SU-DHL-6 (cell line): ENCODE measurements at regions not wholly inside any gene's neighbourhood (a gene's known extent, or its start where the extent isn't known, plus 50 kb on each side); places are given as distances from the start of the nearest gene placed in this dataset.

Experiments
- EZH2phosphoT487 ChIP-seq: fragments of 200-600 bp; sonication (generic), shearing (Covaris generic); conservative IDR thresholded peaks from 2 replicates; pipeline ENCODE4 v1.6.1; 2018; ENCODE audit warnings: mild to moderate bottlenecking, antibody characterized with exemption, low read length, moderate library complexity, mixed read lengths
- TF ChIP-seq, protein P1 (sequence below): fragments of 200-600 bp; sonication (generic); IDR thresholded peaks from one replicate; pipeline ENCODE4 v1.5.1; 2017; ENCODE audit warnings: antibody characterized with exemption, mild to moderate bottlenecking, low read length, moderate library complexity; ENCODE audit not compliant: insufficient read depth, poor library complexity, severe bottlenecking

DNA sequence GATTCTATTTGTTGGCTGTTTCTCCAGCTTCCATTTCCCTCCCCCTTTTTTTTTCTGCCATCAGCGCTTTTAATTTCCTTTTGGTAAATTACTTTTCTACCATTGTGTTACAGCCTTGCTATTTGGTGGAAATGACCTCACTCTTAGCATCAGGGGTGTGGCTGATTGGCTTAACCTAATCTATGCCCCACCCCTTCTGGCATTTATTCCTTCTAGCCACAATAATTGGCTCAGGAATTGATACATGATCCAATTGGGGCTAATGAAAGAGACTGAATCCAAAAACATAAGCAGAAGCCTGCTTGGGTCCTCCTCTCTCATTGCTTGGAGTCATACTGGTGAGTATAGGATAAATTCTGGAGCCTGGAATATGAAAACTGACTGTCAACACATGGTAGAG, 402.4 kb upstream of the LRRC4C start:
- TF ChIP-seq, protein P1, sequence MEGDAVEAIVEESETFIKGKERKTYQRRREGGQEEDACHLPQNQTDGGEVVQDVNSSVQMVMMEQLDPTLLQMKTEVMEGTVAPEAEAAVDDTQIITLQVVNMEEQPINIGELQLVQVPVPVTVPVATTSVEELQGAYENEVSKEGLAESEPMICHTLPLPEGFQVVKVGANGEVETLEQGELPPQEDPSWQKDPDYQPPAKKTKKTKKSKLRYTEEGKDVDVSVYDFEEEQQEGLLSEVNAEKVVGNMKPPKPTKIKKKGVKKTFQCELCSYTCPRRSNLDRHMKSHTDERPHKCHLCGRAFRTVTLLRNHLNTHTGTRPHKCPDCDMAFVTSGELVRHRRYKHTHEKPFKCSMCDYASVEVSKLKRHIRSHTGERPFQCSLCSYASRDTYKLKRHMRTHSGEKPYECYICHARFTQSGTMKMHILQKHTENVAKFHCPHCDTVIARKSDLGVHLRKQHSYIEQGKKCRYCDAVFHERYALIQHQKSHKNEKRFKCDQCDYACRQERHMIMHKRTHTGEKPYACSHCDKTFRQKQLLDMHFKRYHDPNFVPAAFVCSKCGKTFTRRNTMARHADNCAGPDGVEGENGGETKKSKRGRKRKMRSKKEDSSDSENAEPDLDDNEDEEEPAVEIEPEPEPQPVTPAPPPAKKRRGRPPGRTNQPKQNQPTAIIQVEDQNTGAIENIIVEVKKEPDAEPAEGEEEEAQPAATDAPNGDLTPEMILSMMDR: no peak
- no peak for TF ChIP-seq EZH2phosphoT487
